Fibroblast of skin of abdomen (primary cell): ENCODE measurements at regions not wholly inside any gene's neighbourhood (a gene's known extent, or its start where the extent isn't known, plus 50 kb on each side); places are given as distances from the start of the nearest gene placed in this dataset.
A peak's percentile ranks its signal among the peaks of the same experiment; 100 is the strongest.

Experiments
- DNase-seq: peaks from one replicate; pipeline ENCODE4 v3.0.0-alpha.2; 2013

GRCh38 chr6:165985806-165986299, 181.8 kb downstream of the TBXT start:
- no peak for DNase-seq

GRCh38 chr6:165985281-165985805, 182.3 kb downstream of the TBXT start:
- no peak for DNase-seq

DNA sequence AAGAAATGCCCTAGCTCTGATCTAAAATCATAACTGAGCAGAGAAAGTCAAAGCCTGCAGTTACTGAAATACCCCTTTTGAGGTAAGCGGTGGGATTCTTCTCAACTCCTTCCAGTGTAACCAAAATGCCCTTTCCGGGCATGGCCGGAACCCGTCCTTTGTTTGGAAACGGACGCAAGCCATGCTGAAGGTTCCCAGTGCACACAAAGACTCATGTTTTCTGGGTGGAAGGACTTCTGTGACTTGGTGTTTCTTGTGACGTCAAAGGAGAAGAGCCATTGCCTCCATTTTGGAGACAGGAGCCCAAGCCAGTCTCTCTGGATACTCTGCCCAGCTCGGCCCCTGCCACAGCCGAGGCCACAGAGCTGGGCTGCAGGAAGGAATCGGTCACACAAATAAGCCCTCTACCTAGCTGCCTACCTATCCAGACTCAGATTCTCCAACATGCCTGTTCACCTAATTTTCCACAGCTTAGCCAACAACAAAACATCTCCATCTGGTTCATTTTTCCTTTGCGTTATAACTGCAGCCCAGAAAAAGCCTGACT, 182.8 kb downstream of the TBXT start:
- DNase-seq: no peak

DNA sequence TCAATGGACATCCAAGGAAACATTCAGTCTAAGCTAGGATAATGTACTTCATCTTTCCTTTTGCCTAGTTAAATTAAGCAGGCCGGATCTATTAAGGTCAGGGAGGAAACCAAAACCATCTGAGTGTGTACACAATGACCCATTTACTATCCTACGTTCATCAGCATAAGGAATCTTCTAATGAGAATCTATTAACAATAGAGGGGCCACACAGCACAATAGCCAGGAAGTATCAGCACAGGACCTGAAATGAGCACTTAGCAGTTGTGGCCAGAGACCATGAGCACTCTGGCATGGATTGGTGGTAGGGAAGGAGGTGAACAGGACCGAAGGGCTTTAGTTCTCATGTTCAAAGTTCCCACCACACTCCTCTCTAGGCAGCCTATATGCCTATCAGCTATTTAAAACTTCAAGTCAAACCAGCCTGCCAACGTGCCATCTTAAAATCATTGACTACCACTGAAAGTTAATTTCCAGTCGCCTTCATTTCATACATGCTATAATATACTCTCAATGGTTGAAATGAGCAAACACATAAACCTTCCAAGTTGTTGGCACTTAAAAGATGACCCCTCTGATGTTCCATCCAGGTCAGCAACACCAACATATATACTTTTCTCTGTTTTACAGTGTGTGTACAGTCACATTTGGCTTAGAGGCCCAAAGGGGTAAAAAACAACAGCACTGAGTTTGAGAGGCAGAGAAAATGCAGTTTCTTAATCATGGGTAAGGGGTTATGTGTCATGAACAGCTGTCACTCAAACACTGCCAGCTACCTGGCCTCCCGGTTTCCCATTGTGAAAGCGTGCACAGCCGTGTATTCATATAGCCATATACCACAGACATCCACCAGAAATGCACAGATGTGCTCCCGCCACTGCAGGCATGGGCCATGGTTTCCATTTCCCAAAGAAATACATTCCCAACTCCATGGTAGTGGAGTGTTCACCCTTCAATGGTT, 184.3 kb downstream of the TBXT start:
- DNase-seq: no peak

DNA sequence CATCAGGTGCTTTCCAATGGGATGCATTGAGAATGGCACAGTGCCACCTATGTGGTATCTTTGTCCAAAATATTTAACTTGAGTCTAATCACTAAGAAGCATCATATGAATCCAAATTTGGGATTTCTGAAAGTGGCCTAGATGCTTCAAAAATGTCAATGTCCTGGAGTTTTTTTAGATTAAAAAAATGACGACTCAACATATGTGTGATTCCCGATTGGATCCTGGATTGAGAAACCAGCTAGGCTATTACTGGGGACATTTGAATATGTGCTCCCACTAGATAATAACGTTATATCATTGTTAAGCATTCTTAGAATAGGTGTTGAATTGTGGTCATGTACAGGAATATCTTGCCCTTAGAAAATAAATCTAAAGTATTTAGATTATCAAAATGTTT, 189.2 kb downstream of the TBXT start:
- DNase-seq: no peak

- DNase-seq: no peak
These were observed 191.0 kb downstream of the TBXT start for GRCh38 chr6:165976684-165977083.

- DNase-seq: no peak
These were observed 192.8 kb downstream of the TBXT start for GRCh38 chr6:165974817-165975216.

DNA sequence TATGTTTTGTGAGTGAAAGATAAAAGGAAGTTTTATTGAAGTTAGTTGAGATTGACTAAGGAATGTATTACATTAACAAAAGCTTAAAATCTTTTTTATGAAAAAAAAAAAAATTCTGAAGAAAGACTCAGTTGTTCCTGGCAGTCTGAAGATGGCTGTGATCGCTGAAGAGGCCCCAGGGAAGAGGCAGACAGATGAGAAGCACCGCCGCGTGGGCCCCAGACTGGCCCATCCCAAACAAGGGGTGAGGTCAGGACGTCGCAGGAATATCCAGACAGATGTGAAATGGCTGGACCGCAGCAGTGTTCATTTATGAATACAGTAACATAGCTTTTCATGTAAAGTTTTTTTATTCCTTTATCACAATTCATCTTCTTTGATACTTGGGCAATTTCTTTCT, 194.2 kb downstream of the TBXT start:
- DNase-seq: no peak

GRCh38 chr6:165972139-165972802, 195.4 kb downstream of the TBXT start:
- no peak for DNase-seq

GRCh38 chr6:165971202-165971601, 196.4 kb downstream of the TBXT start:
- DNase-seq: no peak

DNA sequence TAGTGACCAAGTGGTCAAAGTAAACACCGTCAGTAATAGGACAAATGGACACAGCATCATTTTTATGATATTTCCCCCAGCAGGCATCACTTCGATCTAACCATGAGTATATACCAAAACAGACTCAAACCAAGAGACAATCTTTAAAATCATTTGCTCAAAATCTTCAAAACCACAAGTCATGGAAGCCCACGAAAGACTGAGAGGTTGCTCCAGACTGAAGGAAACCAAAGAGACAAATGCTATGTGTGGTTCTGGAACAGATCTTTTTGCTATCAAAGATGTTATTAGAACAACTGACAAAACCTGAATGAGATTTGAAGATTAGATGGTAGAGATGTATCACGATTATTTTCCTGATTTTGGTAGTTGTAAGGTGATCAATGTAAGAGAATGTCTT, 197.7 kb downstream of the TBXT start:
- DNase-seq: no peak

GRCh38 chr6:165969184-165969583, 198.5 kb downstream of the TBXT start:
- DNase-seq: no peak

DNA sequence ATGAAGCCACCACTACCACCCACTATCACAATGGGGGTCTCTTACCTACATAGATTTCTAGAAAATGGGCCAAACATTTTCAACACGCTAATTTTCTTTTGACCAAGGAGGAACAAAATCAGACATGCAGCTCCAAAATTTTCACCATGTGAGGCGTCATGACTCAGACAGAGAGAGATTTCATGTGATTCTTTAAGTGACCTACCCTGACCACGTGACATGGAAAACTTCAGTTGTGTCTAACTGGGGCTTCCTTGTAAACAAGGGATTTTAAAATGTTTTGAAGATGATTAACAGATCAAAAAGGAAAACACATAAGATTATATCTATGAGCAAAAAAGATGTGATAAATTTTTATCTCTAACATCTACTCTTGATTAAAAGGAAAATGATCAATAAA, 199.2 kb downstream of the TBXT start:
- DNase-seq: no peak

GRCh38 chr6:165967810-165968407, 199.7 kb downstream of the TBXT start:
- no peak for DNase-seq

DNA sequence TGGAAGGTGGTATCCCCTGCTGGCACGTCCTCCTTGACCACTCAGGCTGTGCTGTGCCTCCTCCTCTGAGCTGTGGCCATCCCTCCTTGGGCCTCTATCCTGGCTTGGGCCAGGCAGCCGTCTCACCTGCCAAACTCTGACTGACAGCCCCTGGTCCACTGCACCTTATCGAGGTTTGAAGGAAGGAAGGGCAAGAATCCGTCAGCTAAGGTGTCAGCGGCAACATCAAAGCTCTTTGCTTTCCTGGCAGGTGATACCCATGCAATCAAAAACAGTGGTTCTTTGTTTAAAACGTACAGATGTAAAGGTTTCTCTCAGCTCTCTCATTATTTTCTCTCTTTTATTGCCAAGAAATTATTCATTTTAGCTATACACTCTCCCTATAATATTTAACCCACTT, 203.9 kb downstream of the TBXT start:
- DNase-seq: no peak

- peak; percentile 5 for DNase-seq
These were observed 205.3 kb downstream of the TBXT start for GRCh38 chr6:165962366-165962765.

DNA sequence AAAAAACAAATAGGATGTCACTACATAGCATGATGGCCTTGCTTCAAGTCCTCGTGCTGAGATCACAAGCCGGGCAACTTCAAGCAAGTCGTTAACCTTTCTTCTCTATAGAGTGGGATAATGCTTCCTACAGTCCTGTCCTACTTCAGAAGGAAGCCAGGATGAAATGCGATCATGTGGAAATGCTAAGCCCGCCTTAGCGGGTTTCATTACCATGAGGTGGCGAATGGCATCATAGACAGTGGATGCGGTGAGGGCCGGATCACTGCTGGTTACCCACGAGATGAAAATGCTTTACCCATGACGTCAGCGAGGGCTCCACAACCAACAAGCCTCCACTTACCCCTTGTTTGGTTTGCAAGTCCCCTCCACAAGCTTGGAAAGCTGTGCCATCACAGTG, 206.4 kb downstream of the TBXT start:
- DNase-seq: no peak

DNA sequence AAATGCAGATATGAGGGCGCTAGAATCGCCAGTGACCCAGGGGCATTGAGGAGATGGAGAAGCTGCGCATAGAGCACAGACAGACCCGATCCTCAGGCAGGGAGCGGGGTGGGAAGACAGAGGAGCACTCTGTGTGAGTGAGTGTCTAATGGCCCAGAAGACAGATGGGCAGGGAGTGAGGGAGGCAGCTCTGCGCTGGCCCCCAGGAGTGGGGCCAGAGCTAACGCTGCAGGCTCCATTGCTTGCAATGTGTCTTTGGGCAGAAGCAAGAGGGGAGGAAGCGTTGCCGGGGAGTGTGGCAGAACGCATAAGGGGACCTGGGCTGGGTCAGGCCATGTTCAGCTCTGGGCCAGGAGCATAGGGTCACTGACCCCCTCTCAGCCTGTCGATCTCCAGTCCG, 207.0 kb downstream of the TBXT start:
- no peak for DNase-seq

DNA sequence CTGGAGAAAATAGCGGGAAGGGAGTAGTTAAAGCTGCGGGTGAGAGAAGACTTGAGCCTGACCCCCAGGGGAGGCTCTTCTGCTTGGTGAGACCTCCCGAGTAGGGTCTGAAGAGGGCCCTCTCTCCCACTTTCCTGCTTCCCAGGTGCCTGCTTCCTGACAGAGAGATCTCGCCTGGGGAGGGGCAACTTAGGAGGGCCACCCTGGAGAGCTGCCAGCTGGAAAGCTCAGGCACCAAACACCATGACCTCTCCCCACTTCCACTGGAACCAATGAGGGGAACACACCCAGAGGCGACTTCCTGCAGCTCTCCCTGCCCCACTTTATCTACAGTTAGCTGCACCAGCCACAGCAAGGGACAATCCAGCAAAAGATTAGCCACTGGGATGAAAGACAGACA, 208.0 kb downstream of the TBXT start:
- no peak for DNase-seq

DNA sequence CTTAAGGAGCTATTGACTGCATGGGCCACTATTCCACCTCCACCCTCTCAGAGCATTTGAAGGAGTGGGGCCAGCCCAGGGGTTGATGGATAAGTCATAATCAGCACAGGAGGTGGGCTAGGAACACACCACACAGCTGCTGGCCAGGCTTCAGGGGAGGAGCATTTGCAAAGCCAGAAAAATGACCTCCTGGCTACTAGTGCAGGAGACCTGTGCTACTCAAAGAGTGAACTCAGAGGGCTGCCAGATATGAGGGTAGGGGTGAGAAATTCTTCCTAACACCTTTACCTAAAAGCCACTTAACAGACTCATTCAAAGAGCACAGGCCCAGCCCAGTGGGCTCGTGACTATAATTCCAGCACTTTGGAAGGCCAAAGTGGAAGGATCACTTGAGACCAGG, 210.8 kb downstream of the TBXT start:
- DNase-seq: no peak

DNA sequence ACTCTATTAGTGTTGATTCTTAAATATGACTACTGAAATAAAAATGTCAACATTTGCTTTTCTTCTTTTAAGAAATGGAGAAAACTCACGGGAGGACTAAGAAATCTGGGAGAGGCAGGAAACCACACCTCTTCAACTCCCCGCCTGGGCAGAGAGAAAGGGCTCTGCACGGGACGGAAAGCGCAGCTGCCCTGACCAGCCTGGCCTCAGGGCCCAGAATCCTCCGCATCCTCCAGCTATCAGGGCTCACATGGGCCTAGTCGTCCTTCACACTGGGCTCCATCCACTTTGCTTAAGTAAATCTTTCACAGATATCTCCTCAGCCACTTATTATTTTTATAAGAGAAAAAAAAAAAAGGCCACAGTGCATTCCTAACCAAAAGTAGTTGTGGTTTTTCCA, 215.1 kb downstream of the TBXT start:
- no peak for DNase-seq

DNA sequence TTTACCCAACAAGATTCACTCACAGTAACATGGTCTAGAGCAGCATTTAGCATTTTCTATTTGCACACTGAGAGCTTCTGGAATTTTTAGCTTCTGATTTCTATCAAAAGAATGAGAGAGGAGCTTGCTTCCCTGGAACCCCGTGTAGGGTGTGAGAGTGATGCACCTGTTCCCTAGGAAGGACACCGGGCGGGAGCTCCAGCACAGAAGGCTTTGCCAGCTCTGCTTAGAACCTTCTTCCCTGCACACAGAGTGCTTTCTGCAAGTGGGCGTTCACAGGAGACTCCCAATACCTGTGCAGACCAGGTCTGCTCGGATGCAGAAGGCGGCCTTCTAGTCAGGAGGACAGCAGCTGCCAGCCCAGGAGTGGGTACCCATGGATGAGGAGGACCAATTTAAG, 217.3 kb downstream of the TBXT start:
- DNase-seq: no peak

- no peak for DNase-seq
These were observed 218.3 kb downstream of the TBXT start for GRCh38 chr6:165949324-165949723.
